GM18867 (cell line): ENCODE measurements at regions not wholly inside any gene's neighbourhood (a gene's known extent, or its start where the extent isn't known, plus 50 kb on each side); places are given as distances from the start of the nearest gene placed in this dataset.

ENCODE experiments used
- ATAC-seq: cut with Tn5 transposase; IDR thresholded peaks from one replicate; pipeline ENCODE4 v1.9.1; 2021; ENCODE audit warnings: mild to moderate bottlenecking, moderate library complexity; ENCODE audit not compliant: unreplicated experiment

DNA sequence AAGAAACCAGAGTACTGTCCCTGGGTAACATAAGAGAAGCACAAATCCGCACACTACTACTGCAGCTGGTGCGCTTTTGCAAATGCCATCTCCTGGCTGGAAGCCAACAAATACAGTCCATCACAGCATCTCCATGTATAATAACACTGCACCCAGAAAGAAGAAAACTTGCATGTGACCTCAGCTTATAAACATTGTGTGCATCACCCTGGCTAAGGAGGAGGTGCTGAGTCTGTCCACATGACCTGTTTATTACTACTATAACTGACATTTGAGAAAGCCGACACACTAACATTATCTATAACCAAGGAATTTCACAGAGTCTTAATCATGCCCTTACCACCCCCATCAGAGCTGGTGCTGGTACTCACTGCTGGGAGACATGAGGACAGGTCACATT is 516.8 kb downstream of the CFAP47 start:
- ATAC-seq, result no peak

DNA sequence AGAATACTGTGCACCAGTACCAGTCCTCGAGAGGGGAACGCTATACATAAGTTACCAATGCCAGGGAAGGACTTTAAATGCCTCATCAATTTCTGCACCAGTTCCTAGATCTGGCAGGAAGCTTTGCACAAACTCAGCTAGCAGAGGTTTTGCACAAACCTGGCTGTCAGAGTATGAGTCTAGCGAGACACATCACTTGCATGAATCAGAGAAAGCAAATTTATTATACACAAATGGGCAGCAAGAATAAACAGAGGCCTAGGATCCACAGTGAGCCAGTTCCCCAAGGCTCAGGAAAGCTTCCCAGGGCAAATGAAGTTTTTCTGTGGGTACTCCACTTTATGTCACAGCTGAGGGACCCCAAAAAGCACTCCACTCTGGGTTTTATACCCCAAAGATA is 523.5 kb downstream of the CFAP47 start:
- ATAC-seq, result no peak

DNA sequence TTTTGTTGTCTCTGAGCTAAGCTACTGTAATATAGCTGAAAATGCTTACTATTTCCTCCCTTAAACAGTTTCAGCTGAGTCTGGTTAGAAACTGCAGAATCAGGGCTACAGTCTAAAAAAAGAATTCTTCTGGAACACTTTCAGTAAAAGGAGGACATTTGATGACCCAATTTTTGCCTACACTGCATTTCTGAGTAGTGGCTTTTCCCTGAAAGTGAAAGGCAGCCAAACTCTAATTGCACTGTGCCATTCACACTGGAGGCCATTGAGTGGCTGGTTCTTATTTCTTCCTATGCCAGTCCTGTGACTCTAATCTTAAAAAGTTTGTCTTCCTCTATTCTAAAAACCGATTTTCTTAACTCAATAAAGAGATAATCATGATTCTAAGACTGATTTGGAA is 526.0 kb downstream of the CFAP47 start:
- ATAC-seq, result no peak

DNA sequence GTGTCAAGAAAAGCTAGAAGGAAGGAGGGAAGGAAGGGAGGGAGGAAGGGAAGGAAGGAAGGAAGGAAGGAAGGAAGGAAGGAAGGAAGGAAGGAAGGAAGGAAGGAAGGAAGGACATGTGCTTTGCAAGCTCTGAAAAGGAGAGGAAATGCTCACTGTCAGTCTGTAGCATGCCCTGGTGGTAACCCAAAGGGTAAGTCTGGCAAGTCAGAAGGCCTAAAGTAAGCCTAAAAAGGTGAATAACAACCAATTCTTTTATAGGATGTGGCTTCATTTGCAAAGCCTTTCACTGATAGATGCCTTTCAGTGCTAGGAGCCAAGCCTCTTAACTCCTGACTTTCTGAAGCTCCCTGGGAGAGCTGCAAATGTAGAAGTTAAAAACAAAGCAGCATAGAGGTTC is 542.6 kb downstream of the CFAP47 start:
- ATAC-seq, result no peak

DNA sequence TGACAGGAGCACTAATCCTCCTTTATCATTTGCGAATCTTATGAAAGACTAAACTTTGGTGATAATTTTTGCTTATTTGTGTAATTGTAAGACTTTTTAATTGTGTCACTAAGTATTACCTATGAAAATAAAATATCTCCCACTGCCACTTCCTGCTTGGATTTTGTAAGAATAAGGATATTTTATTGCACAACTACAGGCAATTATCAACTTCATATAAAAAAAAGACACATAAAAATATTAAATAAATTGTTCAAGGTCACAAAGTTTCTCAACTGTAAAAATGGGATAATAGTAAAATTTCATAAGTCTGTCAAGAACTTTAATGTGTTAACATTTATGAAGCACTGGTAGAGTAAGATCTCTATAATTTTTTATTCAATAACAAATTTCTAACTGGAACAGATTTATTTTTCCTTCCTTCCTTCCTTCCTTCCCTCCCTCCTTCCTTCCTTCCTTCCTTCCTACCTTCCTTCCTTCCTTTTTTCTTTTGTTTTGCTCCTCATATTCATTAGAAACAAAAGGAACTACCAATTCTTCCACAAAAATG is 527.6 kb upstream of the FAM47C start:
- no peak for ATAC-seq

DNA sequence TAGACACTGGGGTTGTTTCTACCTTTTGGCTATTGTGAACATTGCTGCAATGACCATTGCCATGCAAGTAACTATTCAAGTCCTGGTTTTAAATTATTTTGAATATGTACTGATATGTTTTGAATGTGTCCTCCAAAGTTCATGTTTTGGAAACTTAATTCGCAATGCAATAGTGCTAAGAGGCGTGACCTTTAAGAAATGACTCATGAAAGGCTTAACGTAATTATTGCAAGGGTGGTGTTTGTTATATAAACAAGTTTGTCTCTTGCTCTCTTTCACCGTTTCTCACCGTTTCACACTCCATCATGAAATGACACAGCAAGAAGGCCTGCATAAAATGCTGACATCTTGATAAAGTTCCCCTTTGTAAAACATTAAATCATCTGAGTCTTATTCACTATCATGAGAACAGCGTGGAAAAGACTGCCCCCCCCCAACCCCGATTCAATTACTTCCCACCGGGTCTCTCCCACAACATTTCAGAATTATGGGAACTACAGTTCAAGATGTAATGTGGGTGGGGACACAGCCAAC is 506.9 kb upstream of the FAM47C start:
- ATAC-seq, result no peak

DNA sequence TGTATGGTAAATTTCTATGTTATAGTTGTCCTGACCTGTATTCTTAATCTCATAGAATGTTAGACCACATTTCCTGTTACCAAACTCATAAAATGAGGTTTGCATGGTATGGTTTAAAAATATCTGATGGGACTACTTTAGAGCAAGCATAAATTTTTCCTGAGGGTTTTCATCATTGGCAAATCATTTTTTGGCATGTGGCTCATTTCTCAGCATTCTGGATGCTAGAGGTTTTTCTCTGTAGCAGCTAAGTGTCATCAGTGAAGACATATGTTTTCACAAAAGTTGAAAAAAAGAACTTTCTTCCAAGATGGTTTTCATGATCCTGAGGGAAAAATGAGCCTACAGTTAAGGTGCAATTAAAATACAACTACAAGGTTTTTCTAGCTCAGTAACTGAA is 503.5 kb upstream of the FAM47C start:
- no peak for ATAC-seq

DNA sequence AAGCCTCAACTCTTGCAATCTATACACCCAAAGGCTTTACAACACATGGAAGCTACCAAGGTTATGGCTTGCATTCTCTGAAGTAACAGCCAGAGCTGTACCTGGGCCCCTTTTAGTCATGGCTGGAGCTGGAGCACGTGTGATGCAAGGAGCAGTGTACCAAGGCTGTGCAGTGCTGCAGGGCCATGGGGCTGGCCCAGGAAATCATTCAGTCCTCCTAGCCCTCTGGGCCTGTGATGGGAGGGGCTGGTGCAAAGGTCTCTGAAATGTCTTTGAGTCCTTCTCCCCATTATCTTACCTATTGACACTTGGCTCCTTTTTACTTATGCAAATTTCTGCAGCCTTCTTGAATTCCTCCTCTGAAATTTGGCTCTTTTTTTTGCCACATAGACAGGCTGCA is 500.1 kb upstream of the FAM47C start:
- no peak for ATAC-seq

DNA sequence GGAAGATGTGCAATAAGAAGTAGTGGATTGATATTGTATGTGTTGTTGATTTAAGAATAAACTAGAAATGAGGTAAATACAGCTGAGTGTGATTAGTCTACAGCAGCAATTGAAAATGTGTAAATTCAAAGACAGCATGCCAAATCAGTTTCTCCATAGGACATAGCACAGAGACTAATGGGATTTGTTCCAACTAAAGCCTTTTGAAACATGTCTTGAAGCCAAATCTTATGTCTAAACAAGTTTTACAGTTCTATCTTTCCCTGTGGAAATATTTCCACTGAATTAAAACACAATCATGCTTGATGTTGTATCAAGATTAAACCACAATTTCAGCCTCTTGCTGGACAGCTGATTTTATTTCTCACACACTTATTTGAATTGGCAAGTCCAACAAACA is 497.4 kb upstream of the FAM47C start:
- no peak for ATAC-seq

DNA sequence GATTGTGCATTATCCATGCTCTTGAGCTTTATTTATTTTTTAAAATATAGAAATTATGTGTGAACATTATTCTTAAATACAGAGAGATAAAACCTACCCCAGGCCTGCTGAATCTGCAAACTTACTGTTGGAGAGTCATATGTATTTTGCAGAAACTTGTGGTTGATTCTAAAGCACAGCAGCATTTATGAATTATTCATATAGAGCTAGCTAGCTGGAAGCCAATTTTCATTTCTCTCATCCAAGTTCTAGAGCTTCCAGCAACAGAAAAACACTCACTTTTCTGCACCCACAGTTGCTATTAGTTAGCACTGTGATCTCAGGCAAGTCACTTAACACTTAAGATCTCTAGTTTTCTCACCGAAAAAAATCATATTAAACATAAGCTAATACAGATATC is 479.5 kb upstream of the FAM47C start:
- no peak for ATAC-seq

DNA sequence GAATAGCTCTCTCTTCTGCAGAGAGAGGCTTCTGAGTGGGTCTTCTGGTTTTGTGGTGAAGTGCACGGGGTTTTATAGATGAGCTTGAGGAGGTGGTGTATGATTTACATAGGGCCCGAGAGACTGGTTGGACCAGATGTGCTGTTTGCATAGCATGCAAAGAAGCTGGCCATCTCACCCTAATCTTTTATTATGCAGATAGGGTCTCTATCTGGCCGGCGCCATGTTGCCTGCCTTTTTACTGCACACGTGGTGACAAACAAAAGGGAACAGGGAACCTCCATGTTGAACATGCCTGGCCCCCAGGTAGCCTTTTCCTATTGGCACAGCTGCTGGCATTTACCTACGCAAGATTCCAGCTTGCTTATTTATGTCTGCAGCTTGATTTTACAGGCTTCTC is 473.3 kb upstream of the FAM47C start:
- ATAC-seq, result no peak

DNA sequence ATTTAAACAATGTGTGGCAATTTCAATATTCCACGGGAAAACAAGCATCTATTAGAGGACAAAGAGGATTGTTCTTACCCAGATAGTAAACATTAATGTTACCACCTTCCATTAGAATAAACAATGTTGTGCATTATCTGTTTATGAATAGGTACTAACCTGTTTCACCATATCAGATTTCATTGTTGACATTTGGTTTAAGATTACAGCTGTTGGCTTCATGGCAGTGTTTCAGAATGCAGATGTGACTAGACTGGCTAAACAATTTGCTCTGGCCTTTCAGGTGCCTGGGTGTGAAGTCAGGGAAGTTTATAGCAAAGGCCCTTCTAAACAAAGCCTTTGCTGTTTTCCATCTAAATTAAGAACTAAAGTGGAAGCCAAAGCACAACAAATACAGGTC is 464.7 kb upstream of the FAM47C start:
- ATAC-seq, result no peak

DNA sequence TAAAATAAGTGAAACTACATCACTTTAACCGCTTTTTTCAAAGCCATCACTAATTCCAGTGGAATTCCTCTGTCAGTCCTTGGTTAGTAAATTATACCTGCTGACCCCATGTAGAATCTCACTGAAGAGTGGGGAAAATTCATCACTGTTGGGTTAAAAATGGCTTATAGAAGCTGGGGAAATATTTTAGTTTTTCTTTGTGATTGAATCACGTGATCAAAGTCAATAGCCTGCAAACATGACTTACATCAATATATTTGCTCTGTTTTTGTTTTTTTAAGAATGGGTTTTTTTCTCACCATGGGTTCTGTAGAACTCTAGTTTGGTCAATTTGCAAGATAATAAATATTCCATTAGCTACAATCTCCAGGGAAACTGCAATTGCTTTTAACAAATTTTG is 445.2 kb upstream of the FAM47C start:
- ATAC-seq, result no peak

DNA sequence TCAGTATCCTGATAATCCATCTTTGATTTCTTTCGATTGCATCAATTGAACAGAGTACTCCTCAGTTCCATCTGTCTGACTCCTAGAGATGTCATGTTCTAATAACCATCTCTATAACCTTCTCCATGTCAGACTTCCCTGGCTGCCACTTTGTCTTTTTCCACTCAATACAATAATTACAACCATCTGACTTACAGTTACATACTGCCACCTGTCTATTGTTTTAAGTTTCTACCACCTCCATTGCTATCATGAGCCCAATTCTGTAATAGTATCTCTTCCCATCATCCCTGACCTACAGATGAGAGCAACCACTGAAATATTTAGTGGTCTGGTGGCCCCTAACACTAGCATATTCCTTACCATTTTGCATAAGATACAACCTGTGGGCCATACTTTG is 439.2 kb upstream of the FAM47C start:
- no peak for ATAC-seq

DNA sequence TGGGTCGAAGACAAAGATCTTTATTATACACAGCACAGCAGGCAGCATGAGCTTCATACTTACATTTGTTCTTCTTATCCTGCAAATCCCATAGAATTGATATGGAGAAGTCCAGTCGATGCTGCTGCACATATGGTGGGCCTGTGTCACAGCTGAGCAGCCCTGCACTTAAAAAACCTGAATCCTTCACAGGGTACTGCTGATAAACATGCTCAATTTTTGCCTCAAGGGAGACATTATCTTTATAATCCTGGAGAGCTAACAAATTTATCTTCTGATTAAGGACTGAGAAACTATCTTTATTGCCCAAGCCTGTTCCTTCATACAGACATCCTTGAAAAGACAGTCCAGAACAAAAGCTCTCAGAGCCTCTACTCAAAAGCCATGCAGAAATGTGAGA is 434.4 kb upstream of the FAM47C start:
- ATAC-seq, result no peak

DNA sequence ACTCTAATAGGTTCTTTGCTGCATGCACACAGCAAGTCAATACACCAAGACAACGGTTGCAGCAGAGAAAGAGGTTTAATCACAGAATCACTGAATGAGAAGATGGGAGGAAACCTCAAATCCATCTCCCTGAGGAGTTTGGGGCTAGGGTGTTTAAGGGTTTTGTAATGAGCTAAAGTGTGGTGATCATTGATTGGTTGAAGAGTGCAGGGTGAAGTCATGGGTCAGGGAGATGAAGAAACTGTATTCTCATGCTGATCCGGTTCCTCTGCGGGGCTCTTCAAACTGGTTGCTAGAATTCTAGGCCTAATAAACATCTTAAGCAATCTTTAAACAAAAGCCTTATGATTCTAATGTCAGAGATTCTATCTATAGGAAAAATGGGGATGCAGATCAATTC is 432.5 kb upstream of the FAM47C start:
- ATAC-seq, result no peak

DNA sequence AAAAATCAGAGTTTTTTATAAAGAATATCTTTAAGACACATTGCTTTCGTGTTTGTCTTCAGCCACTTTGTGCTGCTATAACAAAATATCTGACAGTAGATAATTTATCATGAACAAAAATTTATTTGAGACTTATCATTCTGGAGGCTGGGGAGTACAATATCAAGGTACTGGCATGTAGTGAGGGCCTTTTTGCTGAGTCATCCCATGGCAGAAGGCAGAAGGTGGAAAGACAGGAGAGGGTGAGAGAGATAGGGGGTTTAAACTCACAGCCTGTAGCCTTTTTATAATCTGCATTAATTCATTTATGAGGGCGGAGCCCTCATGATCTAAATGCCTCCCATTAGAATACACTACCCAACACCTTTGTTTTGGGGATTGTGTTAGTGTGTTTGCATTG is 431.2 kb upstream of the FAM47C start:
- ATAC-seq, result no peak

DNA sequence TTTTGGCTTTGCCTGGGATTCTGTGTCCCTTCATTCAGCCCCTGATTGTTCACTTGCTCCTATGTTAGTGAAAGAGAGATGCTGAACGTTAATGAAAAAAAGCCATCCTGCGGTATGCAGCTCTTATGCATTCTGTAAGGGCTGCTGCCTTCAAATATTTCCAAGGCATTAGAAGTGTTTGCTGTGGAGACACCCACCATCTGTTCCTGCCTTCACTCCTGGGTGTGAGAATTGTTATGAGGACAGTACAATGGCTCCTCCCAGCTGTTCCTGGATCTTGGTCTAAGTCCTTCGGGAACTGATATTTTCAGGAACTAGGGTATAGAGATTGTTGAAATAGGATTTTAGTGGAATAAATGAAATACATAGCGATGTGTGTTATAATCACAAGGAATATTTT is 427.1 kb upstream of the FAM47C start:
- ATAC-seq, result no peak

DNA sequence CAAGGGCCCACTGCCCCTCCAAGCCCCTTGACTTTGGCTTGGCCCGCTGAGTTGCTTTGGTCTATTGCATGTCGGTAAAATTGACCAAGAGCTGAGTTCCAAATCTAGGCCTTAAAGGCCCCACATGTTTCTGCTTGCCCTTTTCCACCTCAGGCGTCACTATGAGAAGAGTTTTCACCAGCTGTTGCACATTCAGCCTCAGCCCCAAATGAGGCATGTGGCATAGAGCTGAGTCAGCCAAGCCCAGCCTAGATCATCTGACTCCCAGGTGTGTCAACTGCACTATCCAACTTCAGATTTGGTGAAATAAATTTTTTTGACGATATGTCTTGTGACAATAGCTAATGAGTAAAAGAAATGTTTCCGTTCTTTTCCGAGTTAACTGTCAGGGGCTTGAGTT is 424.5 kb upstream of the FAM47C start:
- ATAC-seq, result no peak

DNA sequence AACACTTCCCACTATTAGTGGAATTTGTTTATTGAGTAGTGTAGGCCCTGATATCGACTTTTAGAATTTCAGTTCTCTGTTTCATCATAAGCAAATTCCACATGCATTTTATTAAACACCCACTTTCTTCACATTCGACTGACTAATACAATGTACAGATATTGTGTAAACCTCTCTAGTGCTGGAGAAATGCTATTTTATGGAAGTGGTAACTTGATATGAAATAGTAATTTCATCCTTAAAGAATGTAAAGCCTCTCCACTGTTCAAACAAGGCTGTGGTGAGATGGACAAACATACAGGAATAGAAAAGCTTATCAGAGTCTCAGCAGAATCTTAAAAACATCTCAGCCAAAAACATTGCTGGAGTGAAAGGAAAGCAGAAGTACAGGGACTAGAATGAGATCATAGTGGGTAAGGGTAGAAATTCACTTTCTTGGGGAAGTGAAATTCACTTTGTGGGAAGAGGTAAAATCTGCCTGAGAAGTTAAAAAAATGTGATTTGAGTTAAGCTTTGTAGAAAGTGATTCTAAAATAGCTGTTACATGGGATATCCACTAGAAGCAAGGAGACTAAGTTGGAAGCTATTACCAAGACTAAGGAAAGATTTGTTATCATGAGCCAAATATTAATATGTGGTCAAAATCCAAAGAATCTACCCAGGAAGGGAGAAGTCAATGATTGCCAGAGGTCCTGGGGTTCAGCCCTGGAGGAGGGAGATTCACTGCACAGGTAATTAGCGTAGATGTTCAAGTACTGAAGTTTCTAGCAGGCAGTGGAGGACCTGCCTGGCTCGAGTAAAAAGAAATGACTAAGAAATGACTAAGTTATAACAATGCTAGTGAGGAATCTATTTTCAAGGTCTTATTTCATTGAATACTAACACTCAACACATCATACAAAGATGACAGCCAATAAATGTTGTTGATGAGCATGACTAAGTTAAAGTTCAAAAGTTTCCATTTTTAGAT is 398.3 kb upstream of the FAM47C start:
- no peak for ATAC-seq

DNA sequence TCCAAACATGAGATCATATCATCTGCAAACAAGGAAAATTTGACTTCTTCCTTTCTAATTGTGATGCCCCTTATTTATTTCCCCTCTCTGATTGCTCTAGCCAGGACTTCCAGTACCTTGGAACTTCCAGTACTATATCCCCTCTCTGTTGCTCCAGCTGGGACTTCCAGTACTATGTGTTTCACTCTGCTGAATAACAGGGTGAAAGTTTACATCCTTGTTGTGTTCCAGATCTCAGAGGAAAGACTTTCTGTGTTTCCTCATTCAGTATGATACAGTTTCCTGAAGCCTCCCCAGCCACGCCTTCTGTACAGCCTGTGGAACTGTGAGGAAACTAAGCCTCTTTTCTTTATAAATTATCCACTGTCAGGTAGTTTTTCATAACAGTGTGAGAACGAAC is 381.3 kb upstream of the FAM47C start:
- no peak for ATAC-seq

DNA sequence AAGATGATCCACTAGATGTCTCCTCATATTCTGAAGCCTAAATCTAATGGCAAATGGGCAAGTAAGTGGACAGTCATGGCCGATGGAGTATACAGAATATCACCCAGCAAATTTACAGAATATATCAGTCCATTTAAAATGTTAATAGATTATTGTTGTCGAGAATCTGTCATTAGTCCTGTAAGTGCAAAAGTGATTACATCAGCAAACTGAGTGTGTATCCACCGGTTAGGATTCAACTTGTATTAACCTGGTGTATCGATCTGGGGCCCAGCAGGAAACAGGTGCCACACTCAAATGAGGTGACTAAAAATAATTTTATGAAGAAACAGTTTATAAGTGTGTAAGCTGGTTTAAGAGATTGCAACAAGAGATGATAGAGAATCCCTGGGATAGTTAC is 367.9 kb upstream of the FAM47C start:
- no peak for ATAC-seq
